GM06990 (cell line): ENCODE measurements at regions not wholly inside any gene's neighbourhood (a gene's known extent, or its start where the extent isn't known, plus 50 kb on each side); places are given as distances from the start of the nearest gene placed in this dataset.
"Not testable (repeated sequence)": the region's sequence is repeated elsewhere in the genome, so short reads cannot be mapped to it uniquely, and the experiment has no call there.

ENCODE experiments used
- DNase-seq: peaks from one replicate; pipeline ENCODE4 v3.0.0-alpha.2; 2011; ENCODE audit not compliant: insufficient read length; ENCODE audit errors: extremely low read depth
- H3K27me3 ChIP-seq: replicated peaks from 2 replicates; pipeline ENCODE4 v1.6.0; 2011; ENCODE audit warnings: low read length; ENCODE audit not compliant: control insufficient read depth, insufficient read depth
- H3K36me3 ChIP-seq: 2 replicates; pipeline ENCODE4 v1.5.1; 2011; ENCODE audit warnings: low read length; ENCODE audit not compliant: control insufficient read depth, insufficient read depth
- H3K4me3 ChIP-seq: replicated peaks from 2 replicates; pipeline ENCODE4 v1.5.1; 2011; ENCODE audit warnings: low read depth, mild to moderate bottlenecking, control low read depth, low read length
- TF ChIP-seq, protein P1 (sequence below): IDR thresholded peaks from 2 replicates; pipeline ENCODE4 v1.5.1; 2011; ENCODE audit warnings: low read length, control low read depth, mild to moderate bottlenecking, inconsistent platforms; ENCODE audit not compliant: insufficient read depth, poor library complexity, severe bottlenecking

DNA sequence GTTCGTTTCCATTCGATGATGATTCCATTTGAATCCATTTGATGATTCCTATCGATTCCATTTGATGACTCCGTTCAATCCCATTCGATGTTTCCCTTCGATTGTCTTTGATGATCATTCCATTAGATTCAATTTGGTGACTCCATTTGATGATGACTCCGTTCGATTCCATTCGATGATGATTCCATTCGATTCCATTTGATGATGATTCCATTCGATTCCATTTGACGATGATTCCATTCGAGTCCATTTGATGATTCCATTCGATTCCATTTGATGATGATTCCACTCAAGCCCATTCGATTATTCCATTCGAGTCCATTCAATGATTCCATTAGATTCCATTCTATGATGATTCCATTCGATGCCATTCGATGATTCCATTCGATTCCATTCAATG lies 2730.6 kb downstream of the RPIA start:
- H3K36me3 ChIP-seq, H3K4me3 ChIP-seq, H3K27me3 ChIP-seq, DNase-seq: not testable (repeated sequence)

DNA sequence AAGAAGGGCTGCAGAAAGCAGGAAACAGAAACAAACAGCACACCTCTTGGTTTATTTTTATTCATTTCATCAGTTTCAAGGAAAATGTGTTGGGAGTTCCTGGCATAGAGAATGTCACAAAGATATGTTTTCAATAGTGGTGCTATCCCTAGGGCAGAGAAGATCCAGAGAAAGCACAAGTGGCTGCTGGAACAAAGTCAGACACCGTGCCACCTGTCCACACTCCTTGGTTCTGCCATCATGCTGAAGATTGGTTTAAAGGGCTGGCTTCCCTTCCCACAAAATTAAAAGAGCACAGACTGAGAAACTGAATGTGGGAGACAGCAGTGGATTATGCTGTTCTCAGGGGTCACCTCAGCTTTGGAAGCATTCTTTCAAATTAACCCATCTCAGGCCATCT lies 2735.7 kb downstream of the RPIA start:
- H3K4me3 ChIP-seq, H3K27me3 ChIP-seq, H3K36me3 ChIP-seq, DNase-seq: not testable (repeated sequence)

DNA sequence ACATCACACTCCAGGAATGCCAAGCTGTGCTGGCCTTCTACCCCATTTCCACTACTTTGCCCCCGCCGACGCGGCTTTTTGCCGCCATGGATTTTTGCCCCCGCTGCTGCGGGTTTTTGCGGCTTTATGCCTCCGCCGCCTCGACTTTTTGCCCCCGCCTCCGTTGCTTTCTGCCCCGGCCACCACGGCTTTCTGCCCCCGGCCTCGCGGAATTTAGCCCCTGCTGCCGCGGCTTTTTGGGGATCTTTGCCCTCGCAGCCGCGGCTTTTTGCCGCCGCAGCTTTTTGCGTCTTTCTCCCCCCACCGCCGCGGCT lies 2750.4 kb downstream of the RPIA start:
- H3K4me3 ChIP-seq, H3K36me3 ChIP-seq, DNase-seq, H3K27me3 ChIP-seq: not testable (repeated sequence)

DNA sequence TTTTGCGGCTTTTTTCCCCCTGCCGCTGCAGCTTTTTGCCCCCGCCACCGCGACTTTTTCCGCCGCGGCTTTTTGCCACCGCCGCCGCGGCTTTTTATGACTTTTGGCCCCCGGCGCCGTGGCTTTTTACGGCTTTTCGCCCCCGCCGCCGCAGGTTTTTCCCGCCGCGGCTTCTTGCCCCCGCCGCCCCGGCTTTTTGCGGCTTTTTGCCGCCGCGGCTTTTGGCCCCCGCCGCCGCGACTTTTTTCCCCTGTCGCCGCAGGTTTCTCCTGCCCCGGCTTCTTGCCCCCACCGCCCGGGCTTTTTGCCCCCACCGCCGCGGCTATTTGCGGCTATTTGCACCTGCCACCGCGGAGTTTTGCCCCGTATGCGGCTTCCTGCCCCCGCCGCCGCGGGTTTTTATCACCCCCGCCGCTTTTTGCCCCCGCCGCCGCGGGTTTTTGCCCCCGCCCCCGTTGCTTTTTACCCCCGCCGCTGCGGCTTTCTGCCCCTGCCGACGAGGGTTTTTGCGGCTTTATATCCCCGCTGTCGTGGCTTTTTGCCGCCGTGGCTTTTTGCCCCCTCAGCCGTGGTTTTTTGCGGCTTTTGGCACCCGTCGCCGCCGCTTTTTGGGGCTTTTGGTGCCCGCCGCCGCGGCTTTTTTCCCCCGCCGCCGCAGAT lies 2750.9 kb downstream of the RPIA start:
- peak; percentile 3 for DNase-seq
- Histone ChIP-seq H3K27me3 (no peaks in the 10 kb centered on the region), H3K4me3 (no peak overlapping the region)

DNA sequence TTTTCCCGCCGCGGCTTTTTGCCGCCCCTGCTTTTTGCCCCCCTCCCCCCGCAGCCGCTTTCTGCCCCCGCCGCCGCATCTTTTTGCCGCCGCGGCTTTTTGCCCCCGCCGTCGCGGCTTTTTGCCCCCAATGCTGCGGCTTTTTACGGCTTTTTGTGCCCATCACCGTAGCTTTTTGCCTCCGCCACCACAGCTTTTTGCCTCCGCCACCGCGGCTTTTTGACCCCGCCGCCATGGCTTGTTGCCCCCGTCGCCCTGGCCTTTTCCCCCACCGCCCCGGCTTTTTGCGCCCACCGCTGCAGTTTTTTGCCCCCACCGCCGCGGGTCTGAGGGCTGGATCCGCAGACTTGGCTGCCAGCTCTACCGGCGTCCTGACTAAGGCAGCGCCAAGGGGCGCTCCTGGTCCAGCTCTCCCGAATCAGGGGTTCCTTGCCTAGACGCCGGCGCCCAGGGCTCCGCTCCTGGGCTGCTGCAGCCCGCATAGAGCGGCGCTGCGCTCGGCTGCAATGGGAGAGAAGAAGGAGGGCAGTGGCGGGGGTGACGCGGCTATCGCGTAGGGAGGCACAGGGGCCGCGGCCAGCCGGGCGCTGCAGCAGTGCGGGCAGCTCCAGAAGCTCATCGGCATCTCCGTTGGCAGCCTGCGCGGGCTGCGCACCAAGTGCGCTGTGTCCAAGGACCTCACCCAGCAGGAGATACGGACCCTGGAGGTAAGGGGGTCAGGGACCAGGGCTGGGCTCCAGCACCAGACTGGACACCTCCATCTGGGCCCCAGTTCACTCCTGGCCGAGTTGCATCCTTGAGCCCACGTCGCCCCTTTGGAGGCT lies 2751.6 kb downstream of the RPIA start:
- not testable (repeated sequence) for DNase-seq, H3K4me3 ChIP-seq, H3K27me3 ChIP-seq, H3K36me3 ChIP-seq

More for the DNA sequence above, 2750.9 kb downstream of the RPIA start:
- no peaks in the 10 kb centered on the region for H3K36me3 ChIP-seq
- TF ChIP-seq, protein P1, sequence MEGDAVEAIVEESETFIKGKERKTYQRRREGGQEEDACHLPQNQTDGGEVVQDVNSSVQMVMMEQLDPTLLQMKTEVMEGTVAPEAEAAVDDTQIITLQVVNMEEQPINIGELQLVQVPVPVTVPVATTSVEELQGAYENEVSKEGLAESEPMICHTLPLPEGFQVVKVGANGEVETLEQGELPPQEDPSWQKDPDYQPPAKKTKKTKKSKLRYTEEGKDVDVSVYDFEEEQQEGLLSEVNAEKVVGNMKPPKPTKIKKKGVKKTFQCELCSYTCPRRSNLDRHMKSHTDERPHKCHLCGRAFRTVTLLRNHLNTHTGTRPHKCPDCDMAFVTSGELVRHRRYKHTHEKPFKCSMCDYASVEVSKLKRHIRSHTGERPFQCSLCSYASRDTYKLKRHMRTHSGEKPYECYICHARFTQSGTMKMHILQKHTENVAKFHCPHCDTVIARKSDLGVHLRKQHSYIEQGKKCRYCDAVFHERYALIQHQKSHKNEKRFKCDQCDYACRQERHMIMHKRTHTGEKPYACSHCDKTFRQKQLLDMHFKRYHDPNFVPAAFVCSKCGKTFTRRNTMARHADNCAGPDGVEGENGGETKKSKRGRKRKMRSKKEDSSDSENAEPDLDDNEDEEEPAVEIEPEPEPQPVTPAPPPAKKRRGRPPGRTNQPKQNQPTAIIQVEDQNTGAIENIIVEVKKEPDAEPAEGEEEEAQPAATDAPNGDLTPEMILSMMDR, result no peak

DNA sequence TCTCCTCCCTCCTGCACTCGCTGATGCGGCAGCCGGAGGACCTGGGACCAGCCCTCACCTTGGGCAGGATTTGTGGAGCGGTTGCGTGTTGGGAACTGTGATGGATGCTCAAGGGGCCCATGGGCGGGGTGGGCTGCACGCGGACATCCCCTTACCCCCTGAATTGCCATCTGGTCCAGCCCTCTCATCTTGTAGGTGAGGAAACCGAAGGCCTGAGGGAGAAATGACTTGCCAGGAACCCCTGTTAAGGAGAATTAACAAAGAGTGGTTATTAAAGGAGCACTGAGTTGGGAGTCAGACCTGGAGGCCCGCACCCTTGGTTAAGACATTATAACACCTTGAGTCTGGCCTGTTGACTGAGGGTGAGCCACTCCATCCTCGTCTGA lies 2752.2 kb downstream of the RPIA start:
- DNase-seq, H3K27me3 ChIP-seq, H3K36me3 ChIP-seq, H3K4me3 ChIP-seq: not testable (repeated sequence)

DNA sequence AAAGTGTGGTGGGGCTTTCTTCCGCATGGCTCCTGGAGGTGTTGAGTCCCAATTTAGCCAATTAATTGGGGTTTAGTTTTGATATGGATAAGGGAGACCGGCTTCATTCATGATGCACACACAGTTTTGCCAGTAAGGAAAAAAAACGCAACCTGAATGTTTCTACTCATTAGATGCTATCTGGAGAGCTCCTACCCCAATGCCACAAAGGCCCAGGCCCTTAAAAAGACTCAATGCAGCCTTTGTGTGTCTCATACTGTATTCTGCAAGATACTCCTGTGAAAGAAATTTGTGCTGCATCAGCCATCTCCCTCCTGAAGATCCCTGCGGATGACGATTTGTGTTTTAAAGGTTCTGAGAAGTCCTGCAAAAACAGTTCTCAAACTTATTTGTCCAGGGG lies 2754.2 kb downstream of the RPIA start:
- DNase-seq, H3K4me3 ChIP-seq, H3K27me3 ChIP-seq, H3K36me3 ChIP-seq: not testable (repeated sequence)

DNA sequence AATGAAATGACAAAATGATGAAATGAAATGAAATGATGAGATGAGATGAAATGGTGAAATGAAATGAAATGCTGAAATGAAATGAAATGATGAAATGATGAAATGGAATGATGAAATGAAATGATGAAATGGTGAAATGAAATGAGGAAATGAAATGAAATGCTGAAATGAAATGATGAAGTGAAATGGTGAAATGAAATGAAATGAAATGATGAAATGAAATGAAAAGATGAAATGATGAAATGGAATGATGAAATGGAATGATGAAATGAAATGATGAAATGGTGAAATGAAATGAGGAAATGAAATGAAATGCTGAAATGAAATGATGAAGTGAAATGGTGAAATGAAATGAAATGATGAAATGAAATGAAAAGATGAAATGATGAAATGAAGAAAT lies 2755.0 kb downstream of the RPIA start:
- DNase-seq, H3K4me3 ChIP-seq, H3K27me3 ChIP-seq, H3K36me3 ChIP-seq: not testable (repeated sequence)

DNA sequence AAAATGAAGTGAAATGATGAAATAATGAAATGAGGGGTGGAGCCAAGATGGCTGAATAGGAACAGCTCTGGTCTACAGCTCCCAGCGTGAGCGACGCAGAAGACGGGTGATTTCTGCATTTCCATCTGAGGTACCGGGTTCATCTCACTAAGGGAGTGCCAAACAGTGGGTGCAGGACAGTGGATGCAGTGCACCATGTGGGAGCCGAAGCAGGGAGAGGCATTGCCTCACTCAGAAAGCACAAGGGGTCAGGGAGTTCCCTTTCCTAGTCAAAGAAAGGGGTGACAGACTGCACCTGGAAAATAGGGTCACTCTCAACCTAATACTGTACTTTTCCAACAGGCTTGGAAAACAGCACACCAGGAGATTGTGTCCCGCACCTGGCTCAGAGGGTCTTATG lies 2755.4 kb downstream of the RPIA start:
- H3K27me3 ChIP-seq, H3K4me3 ChIP-seq, H3K36me3 ChIP-seq, DNase-seq: not testable (repeated sequence)

DNA sequence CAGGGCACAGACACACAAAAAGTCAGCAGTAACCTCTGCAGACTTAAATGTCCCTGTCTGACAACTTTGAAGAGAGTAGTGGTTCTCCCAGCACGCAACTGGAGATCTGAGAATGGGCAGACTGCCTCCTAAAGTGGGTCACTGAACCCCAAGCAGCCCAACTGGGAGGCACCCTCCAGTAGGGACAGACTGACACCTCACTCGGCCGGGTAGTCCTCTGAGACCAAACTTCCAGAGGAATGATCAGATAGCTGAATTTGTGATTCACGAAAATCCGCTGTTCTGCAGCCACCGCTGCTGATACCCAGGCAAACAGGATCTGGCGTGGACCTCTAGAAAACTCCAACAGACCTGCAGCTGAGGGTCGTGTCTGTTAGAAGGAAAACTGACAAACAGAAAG lies 2756.0 kb downstream of the RPIA start:
- H3K4me3 ChIP-seq, H3K27me3 ChIP-seq, DNase-seq, H3K36me3 ChIP-seq: not testable (repeated sequence)

DNA sequence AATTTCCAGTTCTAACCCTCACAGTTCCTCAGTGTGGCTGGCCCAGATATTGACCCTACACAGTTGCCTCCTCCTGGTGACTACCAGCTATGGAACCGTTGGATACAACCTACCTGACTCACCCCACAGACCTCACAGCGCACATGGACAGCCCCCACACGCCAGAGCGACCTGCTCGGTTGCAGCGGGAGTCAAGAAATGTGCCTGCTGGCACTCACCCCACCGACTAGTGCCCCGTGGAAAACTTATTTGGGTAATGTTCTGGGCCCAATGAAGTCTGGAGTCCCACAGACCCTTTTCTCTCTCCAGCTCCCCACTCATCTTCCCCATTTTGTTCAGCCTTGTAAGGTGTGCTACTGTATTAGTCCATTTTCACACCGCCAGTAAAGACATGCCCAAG lies 2770.8 kb downstream of the RPIA start:
- not testable (repeated sequence) for H3K27me3 ChIP-seq, H3K36me3 ChIP-seq, H3K4me3 ChIP-seq, DNase-seq

DNA sequence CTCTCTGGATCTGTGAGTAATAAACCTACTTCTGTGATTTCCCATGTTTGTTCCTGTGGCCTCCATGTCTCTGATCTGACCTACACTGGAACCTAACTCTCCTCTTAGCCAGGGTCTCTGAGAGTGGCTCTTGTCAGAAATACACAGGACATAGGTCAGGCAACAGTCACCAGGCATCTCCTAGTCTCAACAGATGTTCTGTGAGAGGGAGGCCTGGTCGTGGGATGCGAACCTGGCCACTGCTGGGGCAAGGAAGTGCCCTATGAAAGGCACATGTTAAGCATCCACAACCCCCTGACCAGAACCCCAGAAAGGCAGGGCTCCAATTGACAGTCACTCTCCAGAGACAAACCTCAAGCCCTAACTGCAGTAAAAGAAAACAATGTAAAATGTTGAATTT lies 2771.5 kb downstream of the RPIA start:
- H3K27me3 ChIP-seq, H3K4me3 ChIP-seq, DNase-seq, H3K36me3 ChIP-seq: not testable (repeated sequence)

DNA sequence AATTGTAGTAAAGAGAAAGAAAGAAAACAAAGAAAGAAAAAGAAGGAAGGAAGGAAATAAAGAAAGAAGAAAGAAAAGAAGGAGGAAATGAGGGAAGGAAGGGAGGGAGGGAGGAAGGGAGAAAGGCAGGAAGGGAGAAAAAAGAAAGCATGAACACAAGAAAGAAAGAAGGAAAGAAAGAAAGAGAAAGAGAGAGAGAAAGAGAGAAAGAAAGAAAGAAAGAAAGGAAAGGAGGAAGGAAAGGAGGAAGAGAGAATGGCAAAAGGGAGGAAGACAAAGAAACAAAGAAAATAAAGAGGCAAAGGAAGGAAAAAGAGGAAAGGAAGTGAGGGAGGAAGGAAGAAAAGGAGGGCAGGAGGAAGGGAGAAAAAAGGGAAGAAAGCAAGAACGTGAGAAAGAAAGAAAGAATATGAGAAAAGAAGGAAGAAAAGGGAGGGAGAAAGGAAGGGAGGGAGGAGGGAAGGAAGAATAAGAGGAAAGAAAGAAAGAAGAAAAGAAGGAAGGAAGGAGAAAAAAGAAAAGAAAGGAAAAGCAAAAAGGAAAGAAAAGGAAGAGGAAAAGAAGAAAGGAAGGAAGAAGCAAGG lies 2775.4 kb downstream of the RPIA start:
- DNase-seq, H3K36me3 ChIP-seq, H3K4me3 ChIP-seq, H3K27me3 ChIP-seq: not testable (repeated sequence)
